SHP77 (cell line): ENCODE measurements at regions not wholly inside any gene's neighbourhood (a gene's known extent, or its start where the extent isn't known, plus 50 kb on each side); places are given as distances from the start of the nearest gene placed in this dataset.

Experiments used
- DNase-seq, 2 experiments: peaks; one replicate each; lab custom pipeline; 2025; lab: John Stamatoyannopoulos, UW

- DNase-seq = no peak
These were observed 738.1 kb downstream of the HDGFL1 start for GRCh38 chr6:23307516-23307915.

GRCh38 chr6:23308166-23308565 is 738.8 kb downstream of the HDGFL1 start:
- DNase-seq = no peak

- no peak for DNase-seq
These were observed 741.8 kb downstream of the HDGFL1 start for GRCh38 chr6:23311211-23311610.

- no peak for DNase-seq
These were observed 746.8 kb downstream of the HDGFL1 start for GRCh38 chr6:23316131-23316530.

- DNase-seq = no peak
These were observed 747.6 kb downstream of the HDGFL1 start for GRCh38 chr6:23316931-23317330.

- peak; percentile 15 to 22 for DNase-seq
These were observed 750.2 kb downstream of the HDGFL1 start for GRCh38 chr6:23319582-23319981.

- no peak for DNase-seq
These were observed 751.2 kb downstream of the HDGFL1 start for GRCh38 chr6:23320471-23321015.

- DNase-seq = no peak
These were observed 754.5 kb downstream of the HDGFL1 start for GRCh38 chr6:23323897-23324296.

- no peak for DNase-seq
These were observed 755.7 kb downstream of the HDGFL1 start for GRCh38 chr6:23325065-23325464.

GRCh38 chr6:23327621-23328020 is 758.3 kb downstream of the HDGFL1 start:
- DNase-seq = no peak

GRCh38 chr6:23329086-23329485 is 759.7 kb downstream of the HDGFL1 start:
- DNase-seq = no peak

- no peak for DNase-seq
These were observed 761.3 kb downstream of the HDGFL1 start for GRCh38 chr6:23330632-23331031.

GRCh38 chr6:23334360-23334759 is 765.0 kb downstream of the HDGFL1 start:
- no peak for DNase-seq

- DNase-seq = no peak
These were observed 766.5 kb downstream of the HDGFL1 start for GRCh38 chr6:23335894-23336293.

- no peak for DNase-seq
These were observed 769.9 kb downstream of the HDGFL1 start for GRCh38 chr6:23339268-23339667.

GRCh38 chr6:23340271-23340670 is 770.9 kb downstream of the HDGFL1 start:
- DNase-seq = no peak

- DNase-seq = no peak
These were observed 774.4 kb downstream of the HDGFL1 start for GRCh38 chr6:23343610-23344306.

- DNase-seq = no peak
These were observed 777.8 kb upstream of the NRSN1 start for GRCh38 chr6:23348185-23348584.

GRCh38 chr6:23349521-23350147 is 776.4 kb upstream of the NRSN1 start:
- peak; percentile 10 to 20 for DNase-seq

GRCh38 chr6:23350752-23351453 is 775.1 kb upstream of the NRSN1 start:
- DNase-seq = no peak

- no peak for DNase-seq
These were observed 772.0 kb upstream of the NRSN1 start for GRCh38 chr6:23354004-23354403.

- DNase-seq = no peak
These were observed 768.7 kb upstream of the NRSN1 start for GRCh38 chr6:23357185-23357766.

- DNase-seq = no peak
These were observed 760.3 kb upstream of the NRSN1 start for GRCh38 chr6:23365732-23366131.
